GM19395 (cell line): ENCODE measurements at regions not wholly inside any gene's neighbourhood (a gene's known extent, or its start where the extent isn't known, plus 50 kb on each side); places are given as distances from the start of the nearest gene placed in this dataset.

Experiments
- ATAC-seq: cut with Tn5 transposase; IDR thresholded peaks from one replicate; pipeline ENCODE4 v1.9.1; 2021; ENCODE audit warnings: mild to moderate bottlenecking, moderate library complexity; ENCODE audit not compliant: unreplicated experiment

DNA sequence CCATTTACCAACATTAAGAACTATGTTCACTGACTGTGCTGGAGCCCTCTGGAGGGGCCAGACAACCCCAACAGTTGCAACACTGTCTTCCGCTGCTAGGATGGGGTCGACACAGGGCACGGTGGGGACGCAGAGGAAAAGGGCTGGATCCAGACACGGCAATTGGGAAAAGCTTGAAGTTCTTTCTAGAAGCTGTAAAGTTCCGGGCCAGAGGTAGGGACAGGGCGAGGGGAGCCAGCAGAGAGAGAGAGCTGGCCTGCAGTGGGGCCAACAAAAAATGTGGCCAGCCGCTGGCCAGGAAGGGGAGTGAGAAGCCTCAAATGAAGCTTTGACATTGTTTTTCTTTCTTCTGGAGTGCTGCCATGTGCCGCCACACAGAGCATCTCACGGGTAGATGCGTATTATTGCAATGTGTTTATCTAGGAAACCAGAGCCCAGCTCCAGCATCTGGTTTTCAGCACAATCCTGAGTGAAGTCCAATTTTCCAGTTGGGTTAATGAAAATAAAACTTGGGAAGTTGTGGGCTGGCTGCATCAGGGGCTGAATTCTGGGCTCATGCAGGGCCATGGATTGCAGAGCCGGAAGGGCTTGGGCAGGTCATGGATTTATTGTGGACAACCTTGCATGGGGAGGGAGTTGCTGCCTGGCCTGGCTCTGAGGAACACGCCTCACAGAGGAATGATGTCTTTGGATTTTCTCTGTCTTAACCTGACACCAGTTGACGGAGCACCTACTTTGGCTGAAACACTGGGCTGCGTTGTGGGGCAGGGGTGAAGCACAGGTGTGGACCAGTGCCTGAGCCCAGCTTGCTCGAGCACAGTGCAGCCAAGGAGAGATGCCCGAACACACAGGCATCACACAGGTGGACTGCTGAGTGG is 67.6 kb upstream of the AMPD3 start:
- no peak for ATAC-seq

DNA sequence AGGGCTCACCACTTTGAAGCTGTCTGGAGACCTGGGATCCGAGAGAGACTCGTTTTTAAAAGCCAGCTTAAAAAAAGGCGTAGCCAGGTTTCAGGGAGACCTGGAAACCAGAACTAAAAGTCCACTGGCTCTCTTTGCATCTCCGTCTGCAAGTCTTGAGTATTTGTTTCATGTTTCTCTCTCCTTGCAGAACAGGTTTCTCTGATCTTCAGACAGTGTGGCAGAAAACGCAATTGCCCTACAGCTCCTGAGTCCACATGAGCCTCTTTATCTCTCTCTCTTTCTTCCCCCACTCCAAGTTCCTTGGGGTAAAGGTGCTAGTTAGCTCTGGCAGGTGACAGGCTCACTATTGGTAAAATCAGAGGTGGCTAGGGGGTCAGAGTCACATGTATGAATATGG is 67.0 kb upstream of the AMPD3 start:
- no peak for ATAC-seq

DNA sequence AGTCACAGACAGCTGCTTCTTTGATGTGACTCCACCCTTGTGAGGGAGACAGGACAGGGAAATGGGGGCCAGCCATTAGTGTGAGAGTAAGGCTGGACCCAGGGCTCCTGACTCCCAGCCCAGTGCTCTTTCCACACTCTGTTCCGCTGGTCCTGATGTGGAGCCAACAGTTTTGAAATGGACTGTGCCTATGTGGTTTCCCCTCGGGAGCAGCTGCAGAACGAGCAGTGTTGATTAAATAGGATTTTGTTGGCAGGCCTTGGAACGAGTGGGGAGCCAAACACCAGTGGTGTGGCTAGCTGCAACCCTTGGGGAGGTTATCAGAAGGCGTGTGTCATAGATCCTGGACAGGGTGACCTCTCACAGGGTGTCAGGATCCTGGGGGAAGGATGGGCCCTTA is 66.5 kb upstream of the AMPD3 start:
- no peak for ATAC-seq

DNA sequence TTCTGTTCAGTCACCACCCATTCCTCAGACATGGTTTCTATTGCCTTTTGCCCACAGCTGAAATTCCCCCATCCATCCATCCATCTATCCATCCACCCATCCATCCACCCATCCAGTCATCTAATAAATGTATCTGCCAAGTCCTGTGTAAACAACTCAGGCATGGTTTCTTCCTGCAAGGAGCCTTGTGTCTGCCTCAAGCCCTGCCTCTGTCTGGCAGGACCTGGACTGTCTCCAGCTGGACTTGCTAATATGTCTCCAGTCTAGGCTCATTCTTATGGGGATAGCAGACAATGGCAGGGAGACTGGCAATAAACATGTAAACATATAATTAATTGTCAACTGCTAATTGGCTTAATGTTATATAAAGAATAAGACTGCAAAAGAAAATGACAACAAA is 64.7 kb upstream of the AMPD3 start:
- no peak for ATAC-seq

DNA sequence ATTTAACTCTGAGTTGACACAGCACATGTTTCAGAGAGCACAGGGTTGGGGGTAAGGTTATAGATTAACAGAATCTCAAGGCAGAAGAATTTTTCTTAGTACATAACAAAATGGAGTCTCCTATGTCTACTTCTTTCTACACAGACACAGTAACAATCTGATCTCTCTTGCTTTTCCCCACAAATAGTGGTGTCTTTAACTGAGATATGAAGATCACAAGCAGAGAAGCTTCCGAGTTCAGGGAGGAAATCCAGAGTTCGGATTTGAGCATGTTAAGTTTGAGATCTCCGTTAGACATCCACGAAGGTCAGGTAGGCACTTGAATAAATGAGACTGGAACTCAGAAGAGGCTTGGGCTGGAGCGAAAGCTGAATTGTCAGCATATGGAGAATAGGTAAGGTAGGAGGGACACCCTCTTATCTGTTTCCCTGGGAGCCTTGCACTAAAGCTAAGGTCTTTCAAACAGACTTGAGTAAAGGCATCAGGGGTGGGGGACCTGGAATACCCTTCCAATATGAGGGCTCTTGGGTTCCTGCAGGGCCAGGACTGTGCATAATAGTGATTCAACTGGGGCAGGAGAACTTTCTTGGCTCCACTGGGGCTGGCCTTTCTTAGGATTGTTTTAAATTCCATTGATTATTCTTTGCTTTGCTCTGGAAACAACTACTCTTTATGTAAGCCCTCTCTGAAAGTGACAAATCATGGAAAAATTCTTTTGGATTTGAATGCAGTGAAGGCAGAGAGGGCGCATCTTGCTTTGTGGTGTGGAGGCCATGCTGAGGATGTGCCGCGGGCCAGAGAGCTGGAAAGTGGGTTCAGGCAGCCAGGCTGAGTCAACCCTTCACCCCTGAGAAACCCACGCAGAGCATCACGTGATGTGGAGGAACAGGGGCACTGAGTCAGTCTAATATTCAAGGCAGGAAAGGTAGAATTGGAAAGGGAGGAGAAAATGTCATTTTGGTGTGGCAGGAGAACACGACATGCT is 62.7 kb upstream of the AMPD3 start:
- no peak for ATAC-seq

DNA sequence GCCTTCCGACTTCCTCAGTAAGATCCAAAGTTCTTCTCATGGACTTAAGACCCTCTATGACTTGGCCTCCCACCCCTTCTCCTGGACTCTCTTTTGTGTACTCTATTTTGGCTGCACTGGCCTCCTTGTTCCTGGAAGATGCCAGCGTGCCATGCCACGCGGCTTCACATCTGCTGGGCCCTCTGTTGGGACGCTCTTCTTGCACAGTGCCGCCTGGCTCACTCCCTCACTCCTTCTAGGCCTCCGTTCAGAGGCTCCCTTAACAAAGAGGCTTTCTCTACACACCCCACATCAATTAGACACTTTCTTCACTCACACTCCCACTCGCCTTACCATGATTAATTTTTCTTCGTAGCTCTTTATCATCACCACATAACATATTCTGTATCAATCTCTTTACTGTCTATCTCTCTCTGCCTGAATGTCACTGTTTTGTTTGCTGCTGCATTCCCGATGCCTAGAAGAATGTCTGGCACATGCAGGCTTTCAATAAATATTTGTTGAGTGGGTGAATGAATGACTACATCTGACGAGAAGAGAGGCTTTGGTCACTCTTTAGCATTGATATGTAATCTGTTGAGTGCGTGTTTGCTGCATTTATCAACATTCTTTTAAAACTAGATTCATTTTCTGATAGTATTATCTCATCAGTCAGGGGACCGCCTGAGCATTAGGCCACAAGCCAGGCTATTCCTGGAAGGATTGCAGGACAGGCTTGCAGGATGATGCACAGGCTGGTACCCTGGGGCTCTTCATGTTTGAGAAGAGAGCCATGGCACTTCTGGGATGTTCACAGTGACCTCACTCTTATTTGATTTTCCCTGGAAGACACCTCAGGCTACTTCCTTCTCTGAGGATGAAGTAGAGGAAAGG is 60.6 kb upstream of the AMPD3 start:
- no peak for ATAC-seq

DNA sequence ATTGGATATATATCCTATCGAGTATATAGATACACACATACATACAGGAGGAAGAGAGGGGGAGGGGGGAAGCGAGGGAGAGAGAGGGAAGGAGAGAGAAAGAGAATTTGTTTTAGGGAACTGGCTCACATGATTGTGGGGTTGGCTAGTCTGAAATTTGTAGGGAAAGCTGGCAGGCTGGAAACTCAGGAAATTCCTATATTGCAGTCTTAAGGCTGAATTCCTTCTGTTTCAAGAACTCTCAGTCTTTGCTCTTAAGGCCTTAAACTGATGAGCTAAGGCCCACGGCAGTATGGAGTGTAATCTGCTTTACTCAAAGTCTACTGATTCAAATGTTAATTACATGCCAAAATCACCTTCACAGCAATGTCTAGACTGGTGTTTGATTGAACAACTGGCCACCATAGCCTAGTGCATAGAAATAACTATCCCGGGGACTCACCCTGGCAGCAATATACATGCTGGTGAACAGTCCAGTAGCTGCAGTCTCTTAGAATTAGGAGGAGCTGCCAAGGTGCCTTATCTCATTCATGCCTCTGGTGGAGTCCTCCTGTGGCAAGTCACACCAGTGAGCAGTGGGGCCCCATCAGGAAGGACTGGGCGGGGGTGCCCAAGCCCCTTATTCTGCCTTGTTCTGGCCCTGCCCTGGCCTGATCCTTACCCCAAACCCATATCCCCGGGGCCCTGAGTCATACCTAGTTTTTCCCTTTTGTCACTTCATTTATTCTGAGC is 59.7 kb upstream of the AMPD3 start:
- no peak for ATAC-seq

DNA sequence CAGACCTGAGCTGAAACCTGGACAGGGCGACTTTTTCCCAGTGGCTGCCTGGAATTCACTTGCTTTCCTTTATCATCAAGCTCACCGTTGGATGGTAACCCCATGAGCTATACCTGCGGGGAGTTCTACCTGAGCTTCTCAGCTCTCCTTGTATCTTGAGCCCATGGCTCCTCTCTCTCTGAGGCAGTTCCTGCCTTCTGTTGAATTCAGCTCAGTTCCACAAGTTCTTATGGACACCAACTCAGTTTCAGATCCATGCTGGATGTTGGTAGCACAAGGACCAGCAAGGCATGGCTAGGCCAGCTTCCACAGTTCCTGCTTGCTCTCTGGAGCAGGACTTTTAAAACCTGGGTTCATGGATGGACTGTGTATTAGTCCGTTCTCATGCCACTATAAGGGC is 58.3 kb upstream of the AMPD3 start:
- no peak for ATAC-seq

DNA sequence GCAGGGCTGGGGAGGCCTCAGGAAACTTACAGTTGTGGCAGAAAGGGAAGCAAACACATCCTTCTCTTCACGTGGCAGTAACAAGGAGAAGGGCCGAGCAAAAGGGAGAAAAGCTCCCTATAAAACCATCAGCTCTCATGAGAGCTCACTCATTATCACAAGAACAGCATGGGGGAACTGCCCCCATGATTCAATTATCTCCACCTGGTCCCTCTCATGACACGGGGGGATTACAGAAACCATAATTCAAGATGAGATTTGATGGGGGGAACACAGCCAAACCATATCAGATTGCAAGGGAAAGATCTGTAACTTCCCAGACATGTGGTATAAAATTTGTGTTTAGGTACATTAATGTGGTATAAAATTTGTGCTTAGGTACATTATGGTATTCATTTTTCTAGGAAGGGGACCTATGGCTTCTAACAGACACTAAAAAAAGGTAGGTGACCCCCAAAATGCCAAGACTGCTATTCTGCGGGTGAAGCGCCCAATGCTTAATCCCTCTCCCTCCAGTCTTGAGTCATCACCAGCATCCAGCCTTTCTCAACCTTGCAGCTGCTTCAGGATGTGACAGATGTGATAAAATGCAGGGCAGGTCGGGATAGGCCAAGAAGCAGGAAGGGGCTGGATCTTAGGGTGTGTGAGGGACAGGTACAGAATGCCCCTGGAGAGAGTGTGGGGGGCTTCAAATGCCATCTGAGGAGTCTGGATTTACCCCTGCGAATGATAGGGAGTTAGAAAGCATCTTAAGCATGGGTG is 57.7 kb upstream of the AMPD3 start:
- ATAC-seq: no peak

DNA sequence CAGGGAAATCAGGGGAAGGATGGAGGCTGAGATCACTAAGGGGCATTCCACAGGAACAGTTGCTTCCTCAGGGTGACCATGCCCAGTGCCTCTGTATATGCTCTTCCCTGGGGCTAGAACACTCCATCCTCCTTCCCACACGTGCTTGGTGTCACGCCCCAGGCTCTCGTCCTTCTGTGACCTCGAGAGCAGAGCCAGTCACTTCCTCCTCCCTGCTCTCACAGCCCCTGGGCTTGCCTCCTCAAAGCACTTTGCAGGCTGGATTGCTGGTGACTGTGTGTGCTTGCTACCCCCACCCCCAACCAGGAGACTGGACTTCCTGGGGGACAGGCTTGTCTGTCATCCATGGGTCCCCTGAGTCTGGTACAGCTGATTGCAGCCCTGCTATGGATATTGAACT is 56.5 kb upstream of the AMPD3 start:
- ATAC-seq: no peak

DNA sequence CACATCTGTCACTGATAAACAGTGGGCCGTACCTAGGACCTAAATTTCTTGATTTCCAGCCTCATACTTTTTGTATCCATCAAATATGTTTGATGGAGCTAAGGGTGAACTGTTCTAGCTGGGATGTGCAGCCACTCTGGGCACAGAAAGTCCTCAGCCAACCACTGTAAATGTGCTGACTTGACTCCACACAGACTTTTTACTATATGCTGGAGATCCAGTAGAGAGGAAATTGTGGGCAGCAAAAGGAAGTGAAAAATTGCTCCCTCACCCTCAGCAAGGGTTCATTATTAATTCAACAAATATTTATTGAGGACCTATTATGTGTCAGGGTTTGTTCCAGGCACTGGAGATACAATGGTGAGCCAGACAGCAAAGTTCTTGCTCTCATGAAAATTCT is 54.2 kb upstream of the AMPD3 start:
- ATAC-seq: no peak

DNA sequence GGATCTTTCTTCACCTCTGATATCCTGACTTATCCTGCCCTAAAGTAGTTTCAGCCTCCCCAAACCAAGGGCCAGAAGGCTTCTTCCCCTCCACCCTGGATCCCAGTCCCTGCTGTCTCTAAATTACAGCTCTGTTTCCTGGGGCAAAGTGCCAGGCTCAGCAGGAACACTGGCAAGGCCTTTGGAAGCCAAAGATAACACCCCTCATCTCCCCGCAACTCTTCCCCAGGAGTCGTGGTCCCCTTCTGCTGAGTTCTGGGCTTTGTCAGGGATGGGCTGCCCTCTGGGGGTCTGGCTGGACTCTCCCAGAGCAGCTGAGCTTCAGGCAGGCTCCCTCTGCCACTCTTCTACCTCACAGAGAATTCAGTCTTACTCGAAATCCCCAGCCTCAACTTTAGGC is 53.8 kb upstream of the AMPD3 start:
- ATAC-seq: no peak

DNA sequence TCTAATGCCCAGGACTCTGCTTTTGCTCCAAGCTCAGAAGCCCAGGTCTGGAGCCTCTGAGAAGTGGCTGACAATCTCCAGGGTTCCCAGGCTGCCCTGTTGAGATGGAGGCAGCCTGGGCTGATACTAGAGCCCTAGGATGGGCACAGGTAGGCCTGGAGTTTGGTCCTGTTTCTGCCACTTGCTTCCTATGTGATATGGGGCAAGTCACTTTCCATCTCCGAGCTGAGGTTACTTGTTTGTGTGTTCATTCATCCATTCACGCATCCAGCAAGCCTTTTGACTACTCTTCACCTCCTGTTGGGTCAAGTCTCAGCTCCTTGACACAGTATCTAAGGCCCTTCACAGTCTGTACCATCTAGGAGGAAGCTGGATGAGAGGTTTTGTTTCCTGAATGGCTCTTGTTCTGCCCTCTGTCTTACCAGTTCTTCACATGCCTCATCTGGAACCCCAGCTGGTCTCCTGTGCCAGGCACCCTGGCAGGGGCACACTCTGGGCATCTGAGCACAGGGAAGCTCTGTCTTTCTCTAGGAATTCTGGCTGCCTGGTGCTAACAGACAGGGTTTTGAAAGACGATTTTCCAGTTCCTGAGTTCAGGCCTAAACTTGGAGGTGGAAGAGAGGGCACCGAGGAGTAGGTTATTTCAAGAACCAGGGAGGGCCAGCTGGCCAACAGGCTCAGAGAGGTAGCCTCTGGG is 53.2 kb upstream of the AMPD3 start:
- ATAC-seq: no peak
